GM18511 (cell line): ENCODE measurements at regions not wholly inside any gene's neighbourhood (a gene's known extent, or its start where the extent isn't known, plus 50 kb on each side); places are given as distances from the start of the nearest gene placed in this dataset.

Source experiments
- ATAC-seq: cut with Tn5 transposase; IDR thresholded peaks from one replicate; pipeline ENCODE4 v1.9.1; 2021; ENCODE audit warnings: mild to moderate bottlenecking, moderate library complexity; ENCODE audit not compliant: unreplicated experiment

DNA sequence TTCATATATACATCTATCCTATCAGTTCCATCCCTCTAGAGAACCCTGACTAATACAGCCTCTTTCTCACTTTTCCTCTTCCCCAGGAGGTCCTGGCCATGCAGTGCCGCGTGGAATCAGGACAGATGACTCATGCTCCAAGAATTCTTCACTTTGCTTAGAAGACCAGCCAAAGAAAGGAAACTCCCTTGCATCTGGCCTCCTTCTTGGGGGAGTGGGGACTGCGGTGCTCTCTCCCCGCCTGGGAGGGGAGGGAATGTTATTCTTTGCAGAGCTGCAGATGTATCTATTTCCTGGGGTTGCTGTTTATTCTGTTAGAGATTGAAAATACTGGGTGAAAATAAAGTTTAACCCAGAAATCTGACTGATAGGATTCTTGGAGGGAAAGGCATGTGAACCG, 111.5 kb upstream of the SH3BP4 start:
- no peak for ATAC-seq

DNA sequence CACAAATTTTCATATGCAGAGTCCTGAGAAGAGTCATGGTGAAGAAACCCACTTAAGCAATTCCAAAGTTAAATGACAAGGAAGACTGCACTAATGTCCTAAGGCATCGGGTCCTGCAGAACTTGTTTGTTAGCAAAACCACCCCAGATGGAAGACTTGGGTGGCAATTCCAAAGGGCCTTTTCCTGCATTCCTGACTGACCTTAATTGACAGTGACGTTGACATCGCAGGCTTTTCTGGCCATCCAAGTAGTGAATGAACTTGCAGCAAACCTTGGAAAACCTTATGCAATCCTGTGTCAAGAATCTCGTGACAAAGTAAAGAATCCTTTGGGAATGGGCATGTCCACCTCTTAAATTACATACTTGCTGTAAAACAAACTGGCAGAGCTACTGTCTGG, 112.5 kb upstream of the SH3BP4 start:
- no peak for ATAC-seq

DNA sequence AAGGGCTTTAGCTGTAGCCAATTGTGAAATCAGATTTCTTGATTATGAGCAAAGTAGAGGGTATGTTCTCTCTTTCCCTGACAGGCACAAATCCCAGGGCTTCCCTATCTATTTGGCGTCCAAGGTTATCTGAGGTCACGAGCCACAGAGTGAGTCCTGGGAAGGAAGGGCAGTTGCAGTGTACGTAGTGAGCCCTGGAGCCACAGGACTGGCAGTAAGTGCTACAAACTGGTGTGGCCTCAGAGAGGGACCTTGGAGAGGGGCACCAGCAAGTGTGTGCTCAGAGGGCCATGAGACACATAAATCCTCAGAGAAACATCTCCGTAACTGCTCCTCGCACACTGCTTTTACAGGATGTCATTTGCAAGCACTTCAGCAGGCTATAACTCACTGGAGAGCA, 115.5 kb upstream of the SH3BP4 start:
- ATAC-seq: no peak

DNA sequence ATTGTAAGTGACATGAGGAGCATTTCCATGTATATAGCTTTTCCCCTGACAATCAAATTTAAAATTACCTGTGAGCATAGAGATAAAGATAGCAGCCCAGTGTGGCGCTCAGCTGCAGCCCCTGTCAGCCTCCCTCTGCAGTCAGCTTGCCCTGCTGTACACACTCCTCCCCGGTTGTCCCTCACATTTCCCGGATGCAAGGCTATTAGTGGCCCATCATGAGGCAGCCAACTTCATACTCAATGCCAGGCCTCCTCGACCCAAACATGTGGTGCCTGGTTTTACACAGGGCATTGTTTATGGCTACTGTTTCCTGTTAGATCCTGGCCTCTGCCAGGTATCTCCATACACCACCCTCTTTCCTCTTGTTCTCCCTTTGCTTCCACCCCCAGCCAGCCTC, 116.1 kb upstream of the SH3BP4 start:
- no peak for ATAC-seq

DNA sequence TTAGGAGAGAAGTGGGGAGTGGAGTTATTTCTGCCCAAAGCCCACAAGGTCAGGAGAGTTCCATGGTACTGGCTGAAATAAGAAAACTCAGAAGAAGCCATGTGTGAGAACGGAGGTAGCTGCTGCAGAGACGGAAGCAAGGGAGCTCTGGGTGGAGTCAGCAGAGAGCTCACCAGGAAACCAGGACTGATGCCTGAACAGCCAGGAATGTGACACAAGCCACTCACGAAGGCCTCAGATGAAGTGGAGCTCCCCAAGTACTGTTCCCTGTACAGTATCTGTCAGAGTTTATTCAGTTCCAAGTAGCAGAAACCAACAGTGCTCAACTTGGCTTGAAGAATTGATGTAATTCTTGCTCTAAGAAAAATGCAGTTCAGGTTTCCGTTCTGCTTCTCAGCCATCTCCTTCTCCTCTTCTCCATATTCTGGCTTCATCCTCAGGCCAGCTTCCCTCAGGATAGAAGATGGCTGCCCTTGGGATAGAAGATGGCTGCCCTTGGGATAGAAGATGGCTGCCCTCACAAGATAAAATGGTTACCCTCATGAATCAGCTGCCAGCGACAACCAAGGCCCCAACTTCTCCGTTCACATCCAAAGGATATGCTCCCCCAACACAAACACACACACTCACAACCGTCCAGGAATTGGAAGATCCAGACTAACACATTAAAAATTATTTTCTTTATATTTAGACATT, 117.4 kb upstream of the SH3BP4 start:
- no peak for ATAC-seq

DNA sequence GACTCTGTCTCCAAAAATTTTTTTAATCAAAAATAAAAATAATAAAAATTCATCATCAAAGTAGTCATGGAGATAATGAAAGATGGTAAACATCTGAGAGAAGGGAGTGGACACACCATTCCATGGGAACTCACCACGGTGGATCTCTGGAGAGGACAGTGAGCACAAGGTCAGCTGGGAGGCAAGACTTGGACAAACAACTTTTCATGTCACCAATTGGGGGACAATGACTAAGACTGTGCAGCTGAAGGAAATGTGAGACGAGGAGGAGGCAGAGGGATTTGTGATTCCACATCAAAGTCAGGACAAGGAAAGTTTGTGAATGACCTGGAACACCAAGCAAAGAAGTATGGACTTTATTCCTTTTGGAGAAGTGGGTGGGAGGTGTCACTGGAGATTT, 121.0 kb upstream of the SH3BP4 start:
- no peak for ATAC-seq

DNA sequence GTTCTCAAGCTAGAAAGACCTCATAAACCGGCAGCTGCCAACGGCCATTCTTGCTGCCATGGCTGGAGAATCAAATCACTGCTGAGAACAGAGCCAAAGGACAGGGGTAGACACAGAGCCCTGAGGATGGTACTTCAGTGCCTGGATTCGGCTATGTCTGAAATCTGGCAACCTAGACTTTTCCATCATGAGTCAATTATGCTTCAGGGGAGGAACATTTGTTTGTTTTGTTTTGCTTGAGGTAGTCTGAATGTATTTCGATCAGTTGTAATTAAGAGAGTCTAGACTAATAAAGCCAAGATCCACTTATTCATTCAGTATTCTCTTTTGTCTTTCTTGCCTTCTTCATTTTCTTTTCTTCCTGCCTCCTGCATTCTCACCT, 122.8 kb upstream of the SH3BP4 start:
- no peak for ATAC-seq

DNA sequence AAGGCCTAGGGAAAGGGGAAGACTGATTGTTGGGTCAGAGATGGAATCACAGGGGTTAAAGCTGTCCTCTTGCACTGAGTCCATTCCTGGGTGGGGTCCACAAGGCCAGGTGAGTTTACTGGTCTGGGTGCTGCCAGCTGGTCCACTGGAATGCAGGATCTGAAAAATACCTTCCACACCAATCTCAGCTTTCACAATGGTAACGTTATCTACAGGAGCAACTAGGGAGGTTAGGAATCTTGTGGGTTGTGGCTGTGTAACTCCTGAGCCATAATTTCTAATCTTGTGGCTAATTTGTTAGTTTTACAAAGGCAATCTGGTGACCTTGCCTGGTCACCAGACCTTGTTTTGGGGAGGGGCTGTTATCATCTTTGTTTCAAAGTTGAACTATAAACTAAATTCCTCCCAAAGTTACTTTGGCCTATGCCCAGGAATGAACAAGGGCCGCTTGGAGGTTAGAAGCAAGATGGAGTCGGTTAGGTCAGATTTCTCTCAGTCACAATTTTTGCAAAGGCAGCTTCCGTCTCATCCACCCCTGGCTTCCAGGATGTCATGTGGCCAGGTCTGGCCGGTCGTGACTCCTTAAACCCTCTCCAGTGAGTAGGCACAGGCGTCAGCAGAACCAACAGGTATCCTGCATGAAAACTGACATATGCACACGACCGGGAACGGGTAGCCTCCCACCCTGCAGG, 123.3 kb upstream of the SH3BP4 start:
- no peak for ATAC-seq

DNA sequence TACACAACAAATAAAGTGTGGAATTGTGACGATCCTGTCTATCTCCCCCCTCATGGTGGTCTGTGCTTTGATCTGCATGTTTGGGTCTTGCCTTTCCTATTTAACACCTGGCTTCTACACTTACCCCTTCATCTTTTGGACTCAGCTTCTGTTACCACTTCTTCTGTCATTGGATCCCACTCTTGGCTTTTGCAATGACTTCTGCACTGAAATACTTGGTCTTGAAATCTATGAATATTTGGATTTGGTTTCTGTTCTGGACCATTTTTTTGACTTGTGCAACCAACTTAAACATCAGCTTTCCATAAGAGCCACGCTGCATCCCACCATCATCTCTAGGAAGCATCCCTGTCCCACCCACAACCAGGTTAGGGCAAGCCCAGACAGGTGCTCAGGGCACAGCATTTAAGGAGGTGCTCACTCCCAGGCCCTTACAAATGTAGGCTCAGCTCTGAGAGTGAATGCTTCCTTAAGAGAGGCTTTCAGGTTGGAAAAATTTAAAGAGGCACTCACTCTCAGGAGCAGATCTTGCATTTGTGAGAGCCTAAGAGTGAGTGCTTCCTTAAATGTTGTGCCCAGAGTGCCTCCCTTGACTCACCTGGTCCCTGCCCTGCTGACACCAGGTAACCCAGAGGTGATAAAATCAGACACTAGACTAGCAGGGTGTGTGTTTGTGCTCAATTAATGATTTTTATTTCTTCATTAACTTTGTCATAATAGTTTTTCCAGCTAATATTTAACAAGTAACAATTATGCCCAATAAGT, 124.5 kb upstream of the SH3BP4 start:
- ATAC-seq: no peak

DNA sequence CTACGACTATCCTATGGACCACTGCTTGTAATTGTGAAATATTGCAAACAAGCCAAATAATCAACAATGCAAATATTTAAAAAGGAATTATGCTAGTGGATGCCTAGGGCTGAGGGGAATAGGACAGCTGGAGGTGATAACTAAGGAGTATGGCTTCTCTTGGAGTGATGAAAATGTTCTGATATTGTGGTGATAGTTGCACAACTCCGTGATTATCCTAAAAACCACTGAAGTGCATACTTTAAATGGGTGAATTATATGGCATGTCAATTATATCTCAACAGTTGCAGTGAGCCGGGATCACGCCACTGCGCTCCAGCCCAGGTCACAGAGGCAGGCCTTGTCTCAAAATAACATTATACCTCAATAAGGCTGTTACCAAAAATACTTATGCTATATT, 125.1 kb upstream of the SH3BP4 start:
- ATAC-seq: no peak

DNA sequence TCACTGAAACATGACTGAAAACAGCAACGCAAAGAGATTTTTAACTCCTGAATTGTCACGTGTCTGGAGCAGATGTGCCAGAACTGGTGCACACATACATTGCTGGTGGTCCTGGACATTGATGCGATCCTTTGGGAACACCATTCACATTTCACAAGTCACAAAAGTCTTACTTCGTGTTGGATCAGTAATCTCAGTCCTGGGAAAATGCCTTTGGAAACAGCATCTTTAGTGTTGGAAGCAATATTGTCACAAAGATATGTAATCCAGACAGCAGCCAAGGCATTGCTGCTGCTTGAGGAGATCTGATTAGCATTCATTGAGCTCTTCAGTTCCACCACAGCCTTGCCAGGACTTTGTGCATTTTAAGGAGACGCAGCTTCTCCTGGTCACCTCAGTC, 126.2 kb upstream of the SH3BP4 start:
- ATAC-seq: no peak

DNA sequence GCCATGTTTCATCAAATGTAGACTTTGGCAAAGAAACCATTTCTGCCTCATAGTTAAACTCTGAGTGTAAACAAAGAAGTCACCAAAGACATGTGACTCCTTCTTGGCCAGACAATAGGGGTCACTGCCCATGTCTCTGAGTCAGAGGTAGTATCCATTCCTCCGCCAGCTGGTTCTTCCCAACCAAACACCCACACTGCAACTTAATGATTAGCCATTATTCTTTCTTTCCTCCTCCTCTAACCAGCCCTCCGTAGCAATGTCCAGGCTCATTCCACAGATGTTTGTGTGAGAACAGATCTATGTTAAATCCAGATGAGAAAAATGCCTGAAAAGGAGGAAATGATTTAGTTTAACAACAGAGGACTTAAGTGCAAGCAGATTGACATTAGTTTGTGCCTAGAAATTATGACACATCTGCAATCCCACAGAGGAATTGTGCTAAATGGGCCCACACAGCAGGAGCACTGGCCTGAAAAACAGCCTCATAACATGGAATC, 127.9 kb upstream of the SH3BP4 start:
- ATAC-seq: no peak

DNA sequence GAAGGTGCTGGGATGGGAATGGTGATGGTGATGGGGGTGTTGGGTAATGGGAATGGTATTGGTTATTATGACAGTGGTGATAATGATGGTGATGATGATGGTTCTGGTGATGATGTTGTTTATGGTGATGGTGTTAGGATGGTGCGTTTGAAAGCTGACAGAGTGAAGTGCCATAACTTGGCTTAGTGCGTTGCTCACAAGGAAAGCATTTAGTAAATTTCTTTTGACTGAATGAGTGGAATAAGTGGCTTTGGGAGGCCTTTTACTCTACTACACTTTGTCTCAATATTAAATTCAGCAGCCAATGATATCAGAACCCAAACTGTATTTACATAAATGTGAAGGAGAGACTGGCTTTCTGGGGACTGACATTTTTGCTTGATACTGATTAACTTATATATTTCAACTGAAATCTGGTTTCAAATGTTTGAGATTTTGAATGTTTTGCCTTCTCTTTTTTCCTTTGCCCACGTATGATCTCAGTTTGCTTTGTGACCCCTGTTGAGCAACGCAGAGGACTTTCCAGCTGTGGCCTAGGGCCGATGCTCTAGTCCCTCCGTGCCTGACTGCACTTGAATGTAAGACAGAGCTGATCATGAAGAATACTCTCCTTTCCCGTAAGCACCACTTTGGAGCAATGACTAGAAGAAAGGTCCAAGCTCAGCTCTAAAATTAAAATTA, 128.5 kb upstream of the SH3BP4 start:
- no peak for ATAC-seq

DNA sequence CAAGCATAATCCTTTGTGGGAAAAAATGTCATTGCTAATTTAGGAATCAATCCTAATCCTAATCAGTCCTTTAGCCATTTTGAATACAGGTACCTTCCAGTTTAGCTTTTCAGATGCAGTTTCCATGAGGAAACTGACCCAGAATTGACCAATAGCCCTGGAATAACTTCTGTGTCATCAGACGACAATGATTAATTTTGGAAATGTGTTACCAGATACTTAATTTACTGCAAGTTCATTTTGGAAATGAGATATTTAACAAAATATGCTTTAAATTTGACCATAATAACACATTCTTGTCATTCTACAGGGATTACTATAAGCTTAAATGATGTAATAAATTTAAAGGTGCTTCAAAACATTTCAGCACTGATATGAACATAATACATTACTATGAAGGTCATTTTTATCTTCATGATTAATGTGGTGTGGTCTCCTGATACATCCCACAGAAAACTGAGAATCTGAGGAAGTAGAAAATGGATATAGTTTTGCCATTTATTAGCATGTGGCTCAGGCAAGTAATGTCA, 129.8 kb upstream of the SH3BP4 start:
- no peak for ATAC-seq

DNA sequence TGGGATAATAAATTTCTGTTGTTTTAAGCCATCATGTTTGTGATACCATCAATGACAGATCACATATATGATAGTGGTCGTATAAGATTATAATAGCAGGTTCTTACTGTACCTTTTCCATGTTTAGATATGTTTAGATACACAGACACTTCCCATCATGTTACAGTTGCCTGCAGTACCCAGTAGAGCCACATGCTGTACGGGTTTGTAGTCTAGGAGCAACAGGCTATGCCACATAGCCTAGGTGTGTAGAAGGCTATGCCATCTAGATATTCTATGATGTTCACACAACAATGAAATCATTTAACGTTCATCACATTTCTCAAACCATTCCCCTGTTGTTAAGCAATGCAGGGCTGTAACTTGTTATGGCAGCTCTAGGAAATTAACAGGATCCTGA, 132.9 kb upstream of the SH3BP4 start:
- no peak for ATAC-seq

DNA sequence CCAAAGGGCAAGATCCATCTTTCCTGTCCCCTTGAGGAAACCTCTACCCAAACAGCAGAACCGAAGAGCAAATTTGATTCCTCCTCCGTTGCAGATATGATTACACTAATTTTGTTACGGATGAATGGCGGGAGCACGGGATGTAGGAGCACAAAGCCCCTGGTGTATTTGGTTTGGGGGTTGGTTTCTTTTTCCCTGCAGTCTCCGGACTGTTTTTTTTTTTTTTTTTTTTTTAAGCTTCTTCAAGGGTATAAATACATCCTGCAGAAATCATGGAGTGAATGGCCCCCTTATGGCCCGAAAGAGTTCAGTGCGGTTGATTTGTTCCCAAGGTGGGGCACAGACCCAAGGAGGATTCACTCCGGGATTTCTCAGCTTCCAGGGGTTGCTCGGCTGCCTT, 135.3 kb upstream of the SH3BP4 start:
- ATAC-seq: no peak

DNA sequence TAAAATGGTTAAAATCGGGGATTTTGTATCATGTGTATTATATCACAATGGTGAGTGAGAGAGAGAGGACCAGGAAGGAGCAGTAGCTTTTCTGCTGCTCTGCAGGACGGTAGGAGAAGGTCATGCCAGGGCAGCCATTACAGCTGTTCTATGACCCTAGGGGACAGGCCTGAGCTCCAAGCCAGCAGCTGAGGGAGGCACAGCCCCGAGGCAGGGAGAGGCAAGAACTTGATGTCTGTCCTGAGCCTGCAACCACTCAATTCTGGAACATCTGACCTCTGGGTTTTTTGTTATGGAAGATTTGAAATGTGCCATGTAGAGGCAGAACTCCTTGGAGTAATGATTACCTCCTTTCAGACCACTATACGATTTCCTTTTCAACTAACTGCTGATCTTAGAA, 135.8 kb upstream of the SH3BP4 start:
- ATAC-seq: no peak

DNA sequence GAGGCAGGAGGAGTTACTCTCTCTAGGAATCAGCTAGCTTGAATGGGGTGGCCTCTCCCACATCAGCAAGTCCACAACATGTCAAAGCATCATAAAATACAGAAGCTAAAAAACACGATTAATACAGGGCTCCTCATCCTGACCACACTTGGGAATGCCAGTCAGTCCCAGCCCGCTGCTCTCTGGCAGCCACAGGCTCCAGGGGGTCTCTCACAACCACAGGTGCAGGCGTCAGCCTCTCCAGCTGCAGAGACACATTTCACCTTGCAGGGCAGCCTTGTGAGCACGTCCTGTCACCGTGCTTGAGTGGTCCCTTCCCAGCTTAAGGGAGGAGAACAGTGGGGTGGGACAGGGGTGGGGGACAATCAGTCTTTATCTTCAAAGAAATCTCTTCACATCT, 137.4 kb upstream of the SH3BP4 start:
- ATAC-seq: no peak

DNA sequence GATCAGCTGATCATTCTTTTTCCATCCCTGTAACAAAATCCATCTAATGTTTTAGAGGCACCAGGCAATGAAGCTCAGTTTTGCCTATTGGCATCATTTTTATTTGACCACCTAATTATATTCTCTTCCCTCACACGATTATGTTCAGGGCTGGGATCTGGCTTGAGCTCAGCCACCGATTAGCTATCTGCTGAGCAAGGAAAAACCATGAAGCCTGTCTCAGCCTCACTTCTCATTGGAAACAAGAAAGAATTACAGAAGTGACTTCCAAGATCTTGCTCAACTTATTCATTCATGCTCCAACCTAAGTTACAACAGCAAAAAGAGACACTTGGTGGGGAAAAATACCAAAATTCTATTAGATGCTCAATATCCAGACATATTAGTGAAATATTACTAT, 139.0 kb upstream of the SH3BP4 start:
- ATAC-seq: no peak

DNA sequence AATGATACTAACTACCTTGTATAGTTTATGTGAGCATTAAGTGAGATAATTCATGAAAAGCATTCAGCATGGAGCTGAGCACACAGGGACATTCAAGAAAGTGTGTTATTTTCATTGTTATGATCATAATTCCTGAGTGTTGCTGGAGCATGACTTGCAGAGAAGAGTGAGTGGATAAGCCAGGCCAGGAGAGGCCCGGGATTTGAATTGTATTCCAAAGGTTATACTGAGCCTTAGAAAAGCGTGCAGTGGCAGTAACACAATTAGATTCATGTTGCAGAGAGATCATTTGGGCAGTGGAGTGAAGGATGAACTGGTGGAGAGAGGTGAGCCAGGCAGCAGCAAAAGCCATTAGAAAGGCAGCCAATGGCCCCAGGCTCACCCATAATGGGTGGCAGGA, 142.9 kb upstream of the SH3BP4 start:
- no peak for ATAC-seq

DNA sequence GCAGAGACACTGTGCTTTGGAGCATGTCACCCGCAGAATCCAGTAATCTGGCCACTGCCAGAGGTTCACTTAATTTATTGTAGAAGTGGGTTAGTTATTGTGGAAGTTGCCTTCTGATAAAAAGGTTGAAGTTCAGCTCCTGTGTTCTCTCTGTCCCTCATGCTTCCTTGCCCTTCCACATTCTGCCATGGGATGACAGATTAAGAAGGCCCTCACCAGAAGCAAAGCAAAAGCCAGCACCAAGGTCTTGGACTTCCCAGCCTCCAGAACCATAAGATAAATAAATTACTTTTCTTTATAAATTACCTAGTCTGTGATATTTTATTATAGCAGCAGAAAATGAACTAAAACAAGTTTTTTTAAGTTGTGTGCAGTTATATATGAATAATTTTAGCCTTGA, 145.0 kb upstream of the SH3BP4 start:
- ATAC-seq: no peak
